Stromal cell of bone marrow (primary cell): ENCODE measurements at regions not wholly inside any gene's neighbourhood (a gene's known extent, or its start where the extent isn't known, plus 50 kb on each side); places are given as distances from the start of the nearest gene placed in this dataset.

ENCODE experiments used
- DNase-seq: peaks from one replicate; pipeline ENCODE4 v3.0.0-alpha.2; 2012; ENCODE audit warnings: low read depth

- no peak for DNase-seq
Measured at GRCh38 chr6:45741437-45742171, 274.1 kb downstream of the CLIC5 start.

GRCh38 chr6:45739058-45739457 lies 276.6 kb downstream of the CLIC5 start:
- no peak for DNase-seq

- DNase-seq = no peak
Measured at GRCh38 chr6:45738057-45738455, 277.6 kb downstream of the CLIC5 start.

GRCh38 chr6:45737331-45738056 lies 278.2 kb downstream of the CLIC5 start:
- no peak for DNase-seq

DNA sequence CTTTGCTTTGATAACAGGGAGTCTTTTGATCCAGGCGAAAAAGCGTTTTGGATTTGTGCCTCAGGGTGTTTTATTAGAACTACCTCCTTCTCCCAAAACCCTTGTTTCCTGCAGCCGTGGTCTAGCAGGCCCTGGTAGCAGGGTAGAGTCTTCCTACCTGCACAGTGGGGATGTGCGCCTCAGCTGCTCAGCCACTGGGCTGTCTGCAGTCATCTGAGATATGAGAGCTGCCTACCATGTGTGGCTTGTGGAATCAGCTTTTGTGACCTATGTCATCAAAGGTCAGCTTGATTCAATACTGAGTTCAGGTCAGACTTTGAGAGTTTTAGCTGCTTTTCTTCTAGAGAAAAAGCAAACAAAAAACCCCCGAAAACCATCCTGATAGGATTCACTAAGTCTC lies 279.5 kb downstream of the CLIC5 start:
- no peak for DNase-seq

DNA sequence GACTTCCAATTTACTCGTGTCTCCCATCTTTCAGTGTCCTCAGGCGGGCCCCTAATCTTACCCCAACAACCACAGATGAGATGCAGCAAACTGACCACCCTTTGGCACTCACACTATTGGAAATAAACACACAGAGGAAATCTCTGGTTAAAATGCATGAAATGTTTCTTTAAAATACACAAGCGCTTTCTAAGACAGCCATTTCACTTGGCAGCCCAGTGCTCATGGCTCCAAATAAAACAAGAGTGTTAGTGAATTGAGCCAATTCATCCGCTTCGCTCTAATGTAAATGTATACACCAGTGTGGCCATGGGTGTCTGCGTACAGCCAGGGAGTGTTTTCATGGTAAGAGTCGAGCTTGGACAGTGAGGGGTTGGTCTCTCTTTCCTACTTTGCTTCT lies 282.9 kb downstream of the CLIC5 start:
- no peak for DNase-seq

DNA sequence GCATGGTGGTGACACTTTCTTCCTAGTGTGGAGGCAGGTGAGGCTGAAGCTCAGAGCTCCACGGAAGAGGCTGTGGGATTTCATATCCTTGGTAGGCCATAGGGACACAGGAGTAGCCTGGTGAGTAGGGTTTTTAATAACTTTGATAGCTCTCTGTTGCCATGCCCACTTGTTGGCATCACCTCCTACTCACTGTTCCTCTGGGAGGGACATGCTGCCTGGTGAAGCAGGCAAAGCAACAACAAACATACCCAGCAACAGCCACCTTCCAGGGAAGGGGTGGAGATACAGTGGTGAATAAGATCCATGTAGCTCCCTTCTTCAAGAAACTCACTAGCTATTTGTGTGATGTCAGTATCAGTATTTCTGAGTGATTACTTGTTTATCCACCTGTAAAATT lies 285.4 kb downstream of the CLIC5 start:
- DNase-seq = no peak

- DNase-seq = no peak
Measured at GRCh38 chr6:45728674-45729073, 287.0 kb downstream of the CLIC5 start.

GRCh38 chr6:45727819-45728449 lies 287.7 kb downstream of the CLIC5 start:
- DNase-seq = no peak

DNA sequence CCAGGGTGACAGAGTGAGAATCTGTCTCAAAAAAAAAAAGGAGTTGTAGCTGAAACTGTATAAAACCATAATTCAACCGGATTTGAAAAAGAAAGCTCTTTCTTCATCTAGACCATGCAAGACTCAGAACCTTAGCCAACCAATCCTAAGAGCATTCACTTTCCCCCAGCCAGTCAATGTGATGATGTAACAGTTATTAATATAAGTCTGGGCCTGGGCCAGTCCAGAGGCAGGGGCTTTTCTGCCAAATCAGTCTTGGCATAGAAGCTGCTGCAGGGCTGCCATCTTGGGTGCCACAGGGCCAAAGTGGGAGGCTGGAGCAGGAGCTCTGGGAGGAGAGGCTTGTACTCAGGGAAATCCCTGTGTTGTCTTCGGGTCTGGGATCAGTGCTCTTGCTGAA lies 288.4 kb downstream of the CLIC5 start:
- no peak for DNase-seq

- no peak for DNase-seq
Measured at GRCh38 chr6:45726444-45726843, 289.2 kb downstream of the CLIC5 start.

DNA sequence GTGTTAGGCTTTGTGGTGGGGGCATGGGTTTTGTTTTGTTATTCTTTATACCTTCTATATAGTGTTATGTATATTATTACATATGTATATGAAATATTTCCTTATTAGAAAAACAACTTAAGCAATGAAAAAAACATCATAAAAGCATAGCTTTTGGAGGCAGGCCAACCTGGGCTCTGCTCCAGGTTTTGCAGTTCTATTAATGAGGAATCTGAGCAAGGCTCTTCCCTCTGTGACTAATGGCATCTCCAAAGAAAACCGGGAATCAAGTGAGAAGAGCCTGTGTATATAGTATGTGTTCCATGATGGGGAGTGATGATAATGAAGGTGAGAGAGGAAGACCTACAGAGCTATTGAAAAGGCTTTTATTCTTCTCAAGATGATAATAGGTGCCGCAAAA lies 291.1 kb downstream of the CLIC5 start:
- peak; percentile 74 for DNase-seq

GRCh38 chr6:45724027-45724426 lies 291.6 kb downstream of the CLIC5 start:
- DNase-seq = no peak

GRCh38 chr6:45722876-45723275 lies 292.8 kb downstream of the CLIC5 start:
- DNase-seq = no peak

DNA sequence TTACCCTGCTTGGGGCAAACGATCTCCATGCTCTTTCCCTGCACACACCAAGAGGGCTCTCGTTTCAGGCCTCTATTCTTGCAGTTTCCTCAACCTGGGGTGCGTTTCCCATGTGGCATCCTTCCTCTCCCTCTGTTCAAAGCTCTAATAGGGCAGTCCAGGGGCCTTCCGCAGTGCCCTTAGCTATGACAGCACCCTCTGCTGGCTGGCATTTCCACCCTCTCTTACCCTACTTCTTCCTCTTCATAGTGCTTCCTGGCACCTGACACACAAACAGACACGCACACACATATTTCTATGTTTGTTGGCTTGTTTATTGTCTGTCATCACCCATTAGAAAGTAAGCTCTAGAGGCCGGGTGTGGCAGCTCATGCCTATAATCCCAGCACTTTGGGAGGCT lies 294.0 kb downstream of the CLIC5 start:
- no peak for DNase-seq

- peak; percentile 34 for DNase-seq
Measured at GRCh38 chr6:45718871-45719270, 296.8 kb downstream of the CLIC5 start.

DNA sequence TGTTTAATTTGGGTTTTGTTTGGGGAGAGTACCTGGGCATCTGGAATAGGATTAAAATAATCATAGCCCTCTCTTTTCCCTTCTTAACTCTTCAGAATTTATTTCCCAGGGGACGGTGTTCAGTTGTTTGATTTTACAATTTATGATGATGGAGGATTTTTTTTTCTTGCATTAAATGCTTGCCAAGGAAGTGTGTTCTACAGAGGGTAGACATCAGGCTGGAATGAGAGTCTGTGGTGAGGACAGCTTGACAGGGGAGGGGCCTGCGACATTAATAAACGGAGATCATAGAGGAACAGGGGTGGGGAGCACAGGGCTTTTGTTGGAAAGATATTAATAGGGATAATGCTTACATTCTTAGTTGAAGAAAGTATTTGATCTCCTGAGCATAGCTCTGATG lies 297.5 kb downstream of the CLIC5 start:
- no peak for DNase-seq

DNA sequence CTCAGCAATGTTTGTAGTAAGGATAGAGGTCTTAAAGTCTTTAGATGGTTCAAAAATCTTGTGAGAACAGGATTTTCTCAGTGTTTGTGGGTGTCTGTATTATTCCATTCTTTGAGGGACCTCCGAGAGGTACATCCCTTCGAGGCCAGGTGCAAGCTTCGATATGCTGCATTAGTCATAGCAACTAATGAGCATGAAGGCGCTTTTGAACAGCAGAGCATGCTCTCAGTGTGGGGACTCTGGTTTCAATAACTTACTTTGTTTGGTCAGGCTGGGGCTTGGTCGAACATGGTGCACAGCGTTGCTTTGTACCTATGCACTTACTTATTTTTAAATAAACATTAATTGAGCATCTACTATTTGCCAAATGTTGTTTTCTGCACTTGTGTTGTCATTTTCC lies 297.9 kb downstream of the CLIC5 start:
- no peak for DNase-seq

DNA sequence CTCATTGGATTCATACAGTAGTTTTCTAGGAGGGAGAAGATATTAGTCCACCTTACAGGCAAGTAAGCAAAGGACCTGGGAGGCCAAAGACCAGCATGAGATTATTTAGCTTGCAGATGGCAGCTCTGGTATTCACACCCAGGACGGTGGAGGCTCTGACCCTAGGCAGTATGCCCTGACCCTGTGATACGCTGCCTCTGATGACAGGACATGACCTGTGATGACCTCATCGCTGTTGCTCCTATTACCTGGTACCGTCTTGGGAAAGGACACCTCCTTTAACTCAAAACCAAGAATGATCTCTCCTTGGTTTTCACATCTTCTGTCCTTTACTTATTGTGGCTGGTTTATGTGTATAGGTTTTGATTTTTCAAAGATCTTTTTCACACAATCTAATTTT lies 298.6 kb downstream of the CLIC5 start:
- DNase-seq = no peak

- no peak for DNase-seq
Measured at GRCh38 chr6:45715508-45715803, 300.2 kb downstream of the CLIC5 start.

DNA sequence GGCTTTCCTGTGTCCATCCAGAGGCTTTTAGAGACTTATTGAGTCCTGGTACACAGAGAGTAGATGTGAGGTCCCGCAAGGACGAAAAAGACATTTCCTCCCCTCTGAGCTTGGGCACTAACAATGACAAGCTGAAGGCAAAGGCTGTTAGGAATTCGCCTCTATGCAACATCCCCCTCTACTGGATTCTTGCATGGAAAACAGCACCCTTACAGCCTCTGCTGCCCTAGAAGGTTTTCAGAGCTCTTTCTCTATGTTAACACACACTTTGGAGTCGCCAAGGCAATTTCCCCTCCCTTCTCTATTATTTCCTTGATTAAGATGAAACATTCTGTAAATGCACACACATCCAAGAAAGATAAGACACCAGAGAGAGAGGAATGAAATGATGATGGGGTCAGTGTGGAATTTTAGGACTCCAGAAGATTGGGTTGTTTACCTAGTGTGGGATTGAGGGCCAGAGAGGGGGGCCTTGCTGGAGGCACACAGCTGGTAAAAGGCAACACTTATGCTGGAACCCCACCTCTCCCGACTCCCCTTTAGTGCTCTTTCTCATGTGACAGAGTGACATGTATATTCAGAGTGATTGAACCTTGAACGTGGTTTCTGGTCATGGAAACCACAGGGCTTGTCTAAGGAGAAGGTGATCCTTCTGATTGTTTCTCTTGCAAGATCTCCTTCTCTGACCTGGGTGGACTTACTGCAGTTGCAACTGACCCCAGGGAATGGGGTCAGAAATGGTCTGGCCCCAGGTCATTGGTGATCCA lies 300.7 kb downstream of the CLIC5 start:
- DNase-seq = peak; percentile 78

DNA sequence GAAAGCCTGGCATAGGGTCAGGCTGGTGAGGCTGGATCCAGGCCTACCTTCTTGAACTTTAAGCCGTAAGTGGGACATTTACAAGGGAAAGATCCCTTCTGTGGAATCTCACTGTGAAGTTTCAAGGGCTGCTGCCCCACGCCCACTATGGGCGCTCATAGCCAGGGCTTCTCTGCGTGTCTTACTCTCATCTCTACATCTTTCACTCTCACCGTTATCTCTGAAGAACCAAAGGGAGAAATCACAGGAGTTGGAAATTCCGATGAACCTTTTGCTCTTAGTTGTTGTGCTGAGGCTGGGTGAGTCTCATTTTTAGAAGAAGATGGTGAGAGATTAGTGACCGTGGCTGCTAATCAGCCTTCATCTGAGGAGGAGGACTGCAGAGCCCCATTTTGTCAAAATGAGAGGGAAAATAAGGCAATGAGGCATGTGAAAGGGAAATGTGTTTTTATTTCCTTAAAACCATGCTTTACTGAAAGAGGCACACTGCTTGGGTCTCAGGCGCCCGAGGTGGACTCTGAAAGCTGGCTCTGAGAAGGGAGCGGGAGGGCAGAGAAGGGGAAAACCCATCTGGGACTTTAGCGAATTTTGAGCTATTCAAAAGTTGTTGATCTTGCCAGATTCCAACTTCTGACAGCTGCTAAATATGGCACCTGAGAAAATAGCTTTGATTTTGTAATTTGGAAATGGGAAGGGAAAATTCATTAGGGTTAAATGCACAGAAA lies 301.5 kb downstream of the CLIC5 start:
- DNase-seq = no peak
